GM18858 (cell line): ENCODE measurements at regions not wholly inside any gene's neighbourhood (a gene's known extent, or its start where the extent isn't known, plus 50 kb on each side); places are given as distances from the start of the nearest gene placed in this dataset.

Experiments
- ATAC-seq: cut with Tn5 transposase; IDR thresholded peaks from one replicate; pipeline ENCODE4 v1.9.1; 2021; ENCODE audit not compliant: unreplicated experiment

DNA sequence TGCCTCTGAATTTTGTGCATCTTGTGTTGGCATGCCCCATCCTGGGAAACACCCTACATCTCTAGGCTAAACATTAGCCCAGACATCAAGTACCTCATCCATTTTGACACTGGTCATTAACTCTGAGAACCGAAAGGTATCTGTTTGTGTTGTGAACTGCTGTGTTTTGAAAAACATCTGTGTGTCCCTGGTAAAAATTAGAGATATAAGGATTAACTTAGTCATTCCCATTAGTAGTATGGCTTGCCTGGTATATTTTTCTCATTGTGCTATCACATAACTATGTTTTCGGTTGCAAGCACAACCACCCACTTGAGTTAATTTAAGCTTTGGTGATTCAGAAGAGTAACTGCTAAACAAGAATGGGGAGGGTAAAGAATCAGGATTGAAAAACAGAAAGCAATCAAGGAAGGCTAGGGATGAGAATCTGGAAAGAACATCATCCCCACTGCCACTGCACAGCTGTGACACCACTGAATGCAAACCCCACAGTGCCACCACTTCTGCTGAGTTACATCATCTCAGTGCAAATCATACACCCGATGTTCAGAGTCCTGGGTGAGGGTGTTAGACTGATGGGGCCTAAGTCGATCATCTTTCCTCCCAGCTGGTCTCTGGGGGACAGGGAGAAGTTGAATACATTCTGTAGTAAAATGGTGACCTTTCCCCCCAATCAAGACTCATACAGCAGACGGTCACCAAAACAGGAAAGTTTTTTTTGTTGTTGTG, 234.0 kb downstream of the EPHA4 start:
- no peak for ATAC-seq

DNA sequence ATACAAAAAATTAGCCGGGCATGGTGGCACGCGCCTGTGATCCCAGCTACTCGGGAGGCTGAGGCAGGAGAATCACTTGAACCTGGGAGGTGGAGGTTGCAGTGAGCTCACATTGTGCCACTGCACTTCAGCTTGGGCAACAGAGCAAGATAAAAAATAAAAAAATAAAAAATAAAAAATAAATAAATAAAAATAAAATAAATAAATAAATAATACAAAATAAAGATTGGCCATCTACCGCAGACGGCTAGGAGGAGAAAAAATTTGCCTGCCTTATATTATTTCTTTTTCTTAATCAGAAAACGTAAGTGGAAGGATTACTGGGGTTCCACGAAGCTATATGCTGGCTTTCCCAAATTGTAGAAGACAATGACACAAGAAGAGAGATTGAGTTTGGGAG, 229.7 kb downstream of the EPHA4 start:
- no peak for ATAC-seq

DNA sequence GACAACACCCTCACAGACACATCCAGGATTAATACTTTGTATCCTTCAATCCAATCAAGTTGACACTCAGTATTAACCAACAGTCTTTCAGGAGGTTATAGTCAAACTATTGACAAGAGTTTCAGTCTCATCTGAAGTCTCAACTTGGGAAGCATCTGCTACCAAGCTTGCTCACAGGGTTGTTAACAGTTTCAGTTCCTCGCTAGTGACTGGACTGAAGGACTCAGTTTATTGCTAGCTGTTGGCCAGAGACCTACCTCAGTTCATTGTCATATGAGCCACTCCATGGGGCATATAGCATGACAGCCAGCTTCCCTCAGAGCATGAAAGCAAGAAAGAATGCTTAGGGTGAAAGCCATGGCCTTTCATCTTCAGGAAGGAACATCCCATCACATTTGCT, 228.6 kb downstream of the EPHA4 start:
- peak; percentile 49 for ATAC-seq

DNA sequence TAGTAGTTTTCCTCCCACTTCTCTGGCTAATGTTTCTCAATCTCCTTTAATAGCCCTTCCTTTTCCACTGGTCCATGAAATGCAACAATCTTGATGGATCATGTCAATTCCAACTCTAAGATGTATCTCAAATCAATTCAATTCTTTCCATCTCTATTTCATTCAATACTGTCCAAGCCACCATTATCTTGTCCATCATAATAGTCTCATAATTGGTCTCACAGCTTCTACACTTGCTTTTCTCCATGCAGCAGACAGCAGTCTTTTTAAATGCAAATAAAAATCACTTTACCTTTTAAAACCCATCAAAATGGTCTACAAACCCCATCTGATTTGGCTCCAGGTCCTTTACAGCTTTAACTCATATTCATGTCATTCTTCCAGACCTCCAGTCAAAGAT, 226.6 kb downstream of the EPHA4 start:
- no peak for ATAC-seq

DNA sequence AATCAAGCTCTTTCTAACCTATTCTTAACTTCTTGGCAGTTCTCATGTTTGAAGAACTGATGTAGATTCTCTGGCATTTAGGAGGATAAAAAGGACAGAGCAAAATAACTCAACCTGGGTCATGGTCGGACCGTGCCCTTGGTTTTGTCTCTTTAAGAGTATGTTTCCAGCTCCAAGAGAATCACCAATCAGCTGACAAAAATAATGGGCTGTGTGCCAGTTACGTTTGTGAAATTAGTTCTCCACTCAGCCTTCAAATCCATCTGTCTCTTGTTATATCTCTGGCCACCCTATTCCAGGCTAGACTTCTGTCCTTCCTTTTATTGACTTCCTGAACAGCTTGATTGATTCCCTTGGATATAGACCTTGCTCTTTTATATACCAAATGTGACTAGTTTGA, 225.7 kb downstream of the EPHA4 start:
- no peak for ATAC-seq

DNA sequence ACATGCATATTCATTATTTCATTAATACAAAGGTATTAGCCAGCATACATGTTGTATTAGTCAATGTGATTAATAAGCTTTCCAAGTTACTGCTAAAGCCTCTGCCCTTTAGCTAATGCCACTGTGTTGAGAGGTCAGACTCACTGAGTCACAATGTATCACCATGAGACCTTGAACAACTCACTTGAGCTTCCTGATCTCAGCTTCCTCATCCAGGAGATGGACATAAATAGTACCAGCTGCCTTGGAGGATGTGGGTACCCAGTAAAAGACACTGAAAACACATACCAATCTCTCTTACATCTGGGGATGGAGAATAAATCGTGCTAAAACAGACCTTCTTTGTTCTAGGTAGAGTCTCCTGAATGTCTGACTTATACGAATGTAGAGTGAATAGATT, 224.6 kb downstream of the EPHA4 start:
- no peak for ATAC-seq

DNA sequence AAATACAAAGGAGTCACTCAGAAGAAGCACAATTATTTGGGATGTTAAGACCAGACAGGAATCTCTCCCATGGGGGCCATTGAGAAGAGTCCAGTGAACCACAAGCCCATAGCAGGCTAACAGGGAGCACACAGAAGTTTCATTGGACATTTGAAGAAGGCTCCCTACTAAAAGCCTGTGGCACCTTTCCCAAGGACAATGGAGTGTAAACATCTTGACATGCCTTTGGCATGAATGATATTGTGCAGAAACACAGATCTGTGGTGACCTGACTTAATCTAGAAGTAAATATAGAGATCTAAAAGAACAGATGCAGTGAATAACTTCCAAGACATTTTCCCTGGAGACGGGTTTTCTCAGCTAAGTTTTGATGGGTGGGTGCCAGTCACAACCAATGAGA, 221.5 kb downstream of the EPHA4 start:
- ATAC-seq = no peak

DNA sequence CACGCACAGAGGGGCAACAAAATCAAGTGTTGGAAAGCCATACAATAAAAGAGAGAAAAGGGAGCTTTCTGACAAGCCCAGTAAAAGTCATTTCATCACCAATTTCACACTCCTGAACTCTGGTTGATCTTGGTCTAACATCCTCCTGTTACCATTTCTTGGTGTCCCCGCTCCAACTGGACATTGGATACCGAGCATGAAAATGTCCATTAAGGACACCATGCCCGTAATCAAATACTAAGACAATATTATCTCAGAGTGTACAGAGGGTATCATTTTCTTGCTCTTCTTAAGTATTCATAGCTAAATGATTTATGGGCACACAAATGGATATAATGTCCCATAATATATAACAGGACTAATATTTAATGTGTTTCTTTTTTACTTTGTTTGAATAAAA, 218.9 kb downstream of the EPHA4 start:
- ATAC-seq = no peak

DNA sequence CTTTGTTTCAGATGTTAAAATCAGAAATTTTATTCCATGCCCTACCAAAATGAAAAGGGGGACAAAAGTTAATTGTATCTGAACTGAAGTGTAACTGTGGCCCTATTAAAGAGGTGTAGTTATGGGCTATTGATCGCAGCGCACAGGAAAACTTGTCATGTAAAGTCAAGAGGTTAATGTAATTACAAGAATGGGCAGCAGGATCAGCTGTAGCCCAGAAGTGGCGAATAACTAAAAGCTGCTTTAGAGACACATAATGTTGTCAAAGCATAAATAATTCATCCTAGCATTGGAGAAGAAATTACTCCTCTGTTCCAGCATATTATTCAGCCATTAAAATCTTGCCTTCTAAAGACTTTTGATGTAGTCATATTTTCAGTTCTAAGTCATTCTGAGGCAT, 211.8 kb downstream of the EPHA4 start:
- ATAC-seq = no peak

DNA sequence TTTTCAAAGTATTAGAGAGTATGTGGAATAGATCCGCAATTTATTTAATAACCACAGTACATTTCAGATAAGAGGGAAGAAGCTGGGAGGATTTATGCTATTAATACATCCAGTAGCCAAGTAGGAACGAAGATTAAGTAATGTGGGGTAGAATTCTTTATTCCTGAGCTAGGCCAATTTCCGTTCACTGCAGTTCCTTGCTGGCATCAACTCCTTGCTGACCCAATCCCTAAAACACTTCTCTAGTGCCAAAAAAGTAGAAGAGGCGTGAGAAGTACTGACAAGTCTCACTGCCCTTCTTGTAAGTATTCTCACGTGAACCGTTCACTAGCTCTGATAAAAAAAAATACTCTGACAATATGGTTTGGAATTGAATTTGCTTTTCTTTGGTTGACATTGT, 211.4 kb downstream of the EPHA4 start:
- no peak for ATAC-seq

DNA sequence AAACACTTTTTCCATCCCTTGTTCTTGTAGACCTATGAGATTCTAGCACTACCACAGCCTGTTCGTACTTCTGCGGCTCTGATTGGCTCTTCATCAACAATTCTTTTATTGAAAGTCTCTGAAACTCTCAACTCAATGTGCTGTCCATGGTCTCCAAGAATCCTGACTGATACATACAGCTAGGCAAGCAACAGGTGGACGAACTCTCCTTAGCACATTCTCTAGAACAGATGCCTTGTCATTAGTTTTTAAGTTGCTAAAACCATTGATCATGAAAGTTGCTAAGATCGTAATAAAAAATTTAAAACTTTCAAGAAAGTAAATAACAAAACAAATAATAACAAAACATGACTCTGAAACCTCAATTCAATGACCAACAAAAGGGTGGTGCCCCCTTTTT, 210.5 kb downstream of the EPHA4 start:
- no peak for ATAC-seq

DNA sequence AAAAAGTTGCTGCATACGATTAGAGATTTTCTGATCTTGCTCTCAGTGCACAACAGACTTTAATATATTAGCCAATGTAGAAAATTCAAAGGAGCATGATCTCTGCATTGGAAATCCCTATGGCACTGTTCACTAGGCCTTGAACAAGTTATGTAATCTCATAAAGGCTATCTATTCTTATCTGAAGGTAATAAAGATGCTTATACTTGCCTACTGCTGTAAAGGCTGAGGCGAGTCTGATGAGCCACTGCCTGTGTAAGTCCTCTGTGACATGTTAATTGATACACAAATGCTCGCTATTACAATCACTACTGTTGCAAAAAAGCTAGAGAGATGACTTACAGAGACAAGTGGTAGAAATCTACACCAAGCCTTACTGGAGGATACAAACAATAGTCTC, 207.4 kb downstream of the EPHA4 start:
- ATAC-seq = no peak
